ENCODE measurements at regions not wholly inside any gene's neighbourhood (a gene's known extent, or its start where the extent isn't known, plus 50 kb on each side); places are given as distances from the start of the nearest gene placed in this dataset.

DNA sequence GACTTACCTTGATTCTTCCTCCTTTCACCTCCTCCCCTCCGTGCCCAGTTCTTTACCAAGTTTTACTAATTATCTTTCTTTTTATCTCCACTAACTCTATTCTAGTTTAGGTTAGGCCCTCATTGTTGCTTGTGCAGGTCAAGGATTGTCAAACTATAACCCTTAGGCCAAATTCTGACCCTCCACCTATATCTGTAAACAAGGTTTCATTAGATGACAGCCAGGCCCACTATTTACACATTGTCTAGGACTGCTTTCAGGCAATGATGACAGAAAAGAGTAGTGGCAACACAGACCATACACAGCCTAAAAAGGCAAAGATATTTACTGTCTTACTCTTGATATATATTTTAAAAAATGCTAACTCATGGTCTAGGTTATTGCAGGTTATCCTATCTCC is 212.0 kb downstream of the RAD51AP2 start:
- DNase-seq (ENCODE audit: low spot score): no peak

- no peak for DNase-seq (ENCODE audit: low spot score)
These were observed 214.7 kb downstream of the RAD51AP2 start for GRCh38 chr2:17303521-17303920.

DNA sequence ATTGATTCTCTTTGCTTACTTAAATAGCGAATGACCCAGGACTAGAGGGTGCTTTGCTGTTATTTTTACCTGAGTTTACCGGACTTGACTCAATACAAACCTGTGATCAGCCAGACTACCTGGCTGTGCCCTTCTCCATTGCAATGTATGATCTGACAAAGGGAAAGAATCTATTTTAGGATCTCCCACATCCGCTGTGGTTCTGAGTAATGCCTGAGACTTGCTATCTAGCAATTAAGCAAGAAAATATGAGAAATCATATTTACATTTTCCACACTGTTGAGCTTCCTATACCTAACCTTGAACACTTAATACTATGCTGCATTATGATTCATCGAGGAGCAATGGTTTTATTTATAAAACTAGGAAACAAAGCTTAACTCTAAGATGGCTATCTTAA is 215.2 kb downstream of the RAD51AP2 start:
- DNase-seq (ENCODE audit: low spot score): no peak

- DNase-seq (ENCODE audit: low spot score): no peak
These were observed 216.0 kb downstream of the RAD51AP2 start for GRCh38 chr2:17302281-17302680.

GRCh38 chr2:17301437-17301836 is 216.8 kb downstream of the RAD51AP2 start:
- no peak for DNase-seq (ENCODE audit: low spot score)

DNA sequence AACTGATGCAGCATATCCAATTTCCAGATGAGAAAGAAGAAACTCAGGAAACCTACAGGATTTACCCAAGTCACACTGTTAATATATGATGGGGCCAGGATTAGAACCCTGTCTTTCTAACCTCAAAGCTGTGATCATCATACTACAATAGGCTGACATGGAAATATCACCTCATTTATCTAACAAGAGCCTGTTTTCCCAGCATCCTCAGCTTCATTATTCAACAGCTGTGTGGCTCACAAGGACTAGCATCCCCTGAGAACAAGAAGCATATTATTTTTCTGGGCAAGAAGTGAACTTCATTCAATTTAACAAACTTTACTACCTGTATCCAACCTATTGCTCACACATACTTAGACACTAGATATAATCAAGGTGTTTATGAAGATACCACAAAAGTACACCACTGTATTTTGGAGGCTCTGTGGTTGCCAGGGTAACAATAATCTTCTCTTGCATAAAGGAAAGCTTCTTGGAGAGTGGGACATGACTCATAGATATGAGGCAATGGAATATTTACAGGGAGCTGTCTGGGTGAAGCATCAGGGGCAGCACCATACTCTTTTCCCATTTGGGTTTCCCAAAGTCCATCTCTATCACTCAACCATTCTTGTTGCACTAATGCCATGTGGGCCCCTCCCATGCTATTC is 218.2 kb downstream of the RAD51AP2 start:
- DNase-seq (ENCODE audit: low spot score): no peak

GRCh38 chr2:17298453-17298852 is 219.8 kb downstream of the RAD51AP2 start:
- no peak for DNase-seq (ENCODE audit: low spot score)

DNA sequence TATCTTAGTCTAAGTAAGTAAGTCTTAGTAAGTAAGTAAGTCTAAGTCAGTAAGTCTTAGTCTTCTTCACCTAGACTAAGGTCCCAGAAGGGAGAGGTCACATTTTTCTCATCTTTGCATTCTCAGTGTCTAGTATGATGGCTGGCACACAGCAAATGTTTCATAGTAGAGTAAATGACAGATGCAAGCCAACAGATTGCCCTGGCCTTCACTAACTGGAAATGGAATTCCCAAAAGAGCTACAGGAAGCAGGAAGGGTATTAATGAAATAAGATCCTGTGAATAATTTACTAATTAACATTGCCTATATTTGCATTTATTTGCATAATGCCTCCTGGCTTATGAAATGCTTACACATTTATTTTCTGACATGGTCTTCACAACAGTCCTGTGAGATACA is 221.6 kb downstream of the RAD51AP2 start:
- DNase-seq (ENCODE audit: low spot score): no peak

- DNase-seq (ENCODE audit: low spot score): no peak
These were observed 228.6 kb downstream of the RAD51AP2 start for GRCh38 chr2:17289669-17290068.

- no peak for DNase-seq (ENCODE audit: low spot score)
These were observed 231.1 kb downstream of the RAD51AP2 start for GRCh38 chr2:17287183-17287582.

- no peak for DNase-seq (ENCODE audit: low spot score)
These were observed 235.4 kb downstream of the RAD51AP2 start for GRCh38 chr2:17282826-17283225.

DNA sequence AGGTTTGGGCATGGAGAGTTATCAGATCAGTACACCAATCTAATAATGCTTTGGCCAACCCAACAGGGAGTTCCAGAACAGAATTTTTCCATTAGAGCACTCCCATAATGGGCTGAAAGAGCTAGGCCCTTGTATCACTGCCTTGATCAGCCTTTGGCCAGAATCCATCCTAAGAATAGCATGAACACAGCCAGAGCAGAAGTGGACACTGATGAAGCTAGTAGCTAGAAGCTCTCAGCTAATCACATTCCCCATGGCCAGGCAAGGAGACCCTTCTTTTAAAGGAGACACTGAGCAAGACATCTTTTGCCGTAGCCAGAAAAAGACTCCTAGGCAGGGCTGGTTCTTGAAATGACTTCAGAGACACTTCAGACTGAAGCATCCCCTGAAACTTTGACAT is 236.0 kb downstream of the RAD51AP2 start:
- DNase-seq (ENCODE audit: low spot score): no peak

DNA sequence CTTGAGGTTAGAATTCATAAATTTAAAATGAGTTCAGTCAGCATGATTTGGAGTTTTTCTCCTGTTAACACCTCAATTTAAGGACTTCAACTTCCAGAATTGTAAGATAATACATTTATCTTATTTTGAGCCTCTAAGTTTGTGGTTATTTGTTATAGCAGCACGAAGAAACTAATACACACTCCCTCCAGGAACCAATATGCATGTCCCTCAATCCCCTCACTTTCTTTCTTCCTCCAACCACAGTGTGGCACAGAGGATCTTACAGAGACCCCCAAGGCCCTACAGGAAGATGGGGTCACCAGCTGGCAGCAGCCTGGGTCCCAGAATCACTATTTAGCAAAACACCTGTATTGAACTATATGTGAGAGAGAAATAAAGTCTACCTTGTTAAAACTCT is 242.0 kb downstream of the RAD51AP2 start:
- DNase-seq (ENCODE audit: low spot score): no peak

GRCh38 chr2:17272652-17273525 is 245.4 kb downstream of the RAD51AP2 start:
- no peak for DNase-seq (ENCODE audit: low spot score)

GRCh38 chr2:17272170-17272569 is 246.1 kb downstream of the RAD51AP2 start:
- DNase-seq (ENCODE audit: low spot score): no peak

GRCh38 chr2:17271416-17271815 is 246.8 kb downstream of the RAD51AP2 start:
- DNase-seq (ENCODE audit: low spot score): no peak

GRCh38 chr2:17270894-17271293 is 247.3 kb downstream of the RAD51AP2 start:
- DNase-seq (ENCODE audit: low spot score): no peak

GRCh38 chr2:17263570-17263968 is 254.7 kb downstream of the RAD51AP2 start:
- no peak for DNase-seq (ENCODE audit: low spot score)

- no peak for DNase-seq (ENCODE audit: low spot score)
These were observed 255.2 kb downstream of the RAD51AP2 start for GRCh38 chr2:17262854-17263569.

DNA sequence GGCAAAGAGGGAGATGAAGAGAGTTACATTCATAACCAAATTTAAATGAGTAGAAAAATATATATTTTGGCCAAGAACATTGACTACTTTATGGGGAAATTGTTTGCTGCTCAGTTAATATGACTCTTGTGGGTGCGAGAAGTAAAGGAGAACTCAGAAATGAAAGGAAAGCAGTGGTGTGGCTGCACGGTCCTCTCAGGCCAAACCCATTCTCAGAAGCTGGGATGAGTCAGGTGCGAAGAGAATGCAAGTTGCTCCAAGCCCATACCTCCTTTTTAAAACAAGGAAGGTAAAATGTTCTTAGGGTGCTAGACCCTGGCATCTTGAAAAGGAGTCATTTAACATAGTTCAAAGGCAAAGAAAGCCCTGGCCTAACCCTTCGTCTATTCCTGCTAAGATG is 258.6 kb downstream of the RAD51AP2 start:
- no peak for DNase-seq (ENCODE audit: low spot score)

- DNase-seq (ENCODE audit: low spot score): no peak
These were observed 259.4 kb downstream of the RAD51AP2 start for GRCh38 chr2:17258861-17259260.

GRCh38 chr2:17257189-17257909 is 260.9 kb downstream of the RAD51AP2 start:
- DNase-seq (ENCODE audit: low spot score): no peak
